Skeletal muscle satellite cell (primary cell): ENCODE measurements at regions not wholly inside any gene's neighbourhood (a gene's known extent, or its start where the extent isn't known, plus 50 kb on each side); places are given as distances from the start of the nearest gene placed in this dataset.

Source experiments
- H3K27me3 ChIP-seq: 2 replicates; pipeline ENCODE4 v1.7.0; 2013; ENCODE audit warnings: low read length; ENCODE audit not compliant: control insufficient read depth, insufficient read depth
- H3K36me3 ChIP-seq: 2 replicates; pipeline ENCODE4 v1.7.0; 2013; ENCODE audit warnings: mild to moderate bottlenecking, control low read depth, low read length; ENCODE audit not compliant: insufficient read depth
- H3K4me1 ChIP-seq: 2 replicates; pipeline ENCODE4 v1.7.0; 2013; ENCODE audit warnings: low read length; ENCODE audit not compliant: control insufficient read depth, insufficient read depth
- H3K4me2 ChIP-seq: 2 replicates; pipeline ENCODE4 v1.7.0; 2013; ENCODE audit warnings: mild to moderate bottlenecking, low read length
- H3K4me3 ChIP-seq: 2 replicates; pipeline ENCODE4 v1.7.0; 2013; ENCODE audit warnings: low read length
- H3K9ac ChIP-seq: 2 replicates; pipeline ENCODE4 v1.7.0; 2013; ENCODE audit warnings: mild to moderate bottlenecking, low read depth, low read length, moderate library complexity
- H3K9me3 ChIP-seq: replicated peaks from 2 replicates; pipeline ENCODE4 v1.7.0; 2013; ENCODE audit warnings: mild to moderate bottlenecking, control low read depth, low read length

DNA sequence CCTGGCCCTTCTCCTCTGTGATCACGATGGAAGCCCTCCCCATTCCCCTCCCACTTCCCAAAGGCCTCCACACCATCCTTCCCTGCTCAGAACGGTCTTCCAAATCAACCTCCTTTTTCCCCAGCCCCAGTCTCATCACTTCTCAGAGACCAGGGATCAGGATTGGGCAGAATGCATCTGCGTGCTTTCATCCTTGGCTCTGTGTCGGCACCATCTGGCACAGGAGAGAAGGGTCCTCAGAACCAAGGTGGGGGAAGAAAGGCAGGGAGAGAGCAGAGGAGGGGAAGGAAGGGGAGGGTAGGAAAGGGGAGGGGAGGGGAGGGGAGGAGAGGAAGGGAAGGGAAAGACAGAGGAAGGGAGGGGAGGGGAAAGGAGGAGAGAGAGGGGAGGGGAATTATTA is 52.4 kb upstream of the FICD start:
- H3K27me3 ChIP-seq = peaks cover 23% of the 10 kb centered on the region
- no peak overlapping the region for H3K4me3 ChIP-seq
- H3K4me2 ChIP-seq = no peak overlapping the region
- no peaks in the 10 kb centered on the region for H3K36me3 ChIP-seq
- H3K4me1 ChIP-seq = no peaks in the 10 kb centered on the region
- H3K9ac ChIP-seq = no peak overlapping the region
- no peaks in the 10 kb centered on the region for H3K9me3 ChIP-seq

DNA sequence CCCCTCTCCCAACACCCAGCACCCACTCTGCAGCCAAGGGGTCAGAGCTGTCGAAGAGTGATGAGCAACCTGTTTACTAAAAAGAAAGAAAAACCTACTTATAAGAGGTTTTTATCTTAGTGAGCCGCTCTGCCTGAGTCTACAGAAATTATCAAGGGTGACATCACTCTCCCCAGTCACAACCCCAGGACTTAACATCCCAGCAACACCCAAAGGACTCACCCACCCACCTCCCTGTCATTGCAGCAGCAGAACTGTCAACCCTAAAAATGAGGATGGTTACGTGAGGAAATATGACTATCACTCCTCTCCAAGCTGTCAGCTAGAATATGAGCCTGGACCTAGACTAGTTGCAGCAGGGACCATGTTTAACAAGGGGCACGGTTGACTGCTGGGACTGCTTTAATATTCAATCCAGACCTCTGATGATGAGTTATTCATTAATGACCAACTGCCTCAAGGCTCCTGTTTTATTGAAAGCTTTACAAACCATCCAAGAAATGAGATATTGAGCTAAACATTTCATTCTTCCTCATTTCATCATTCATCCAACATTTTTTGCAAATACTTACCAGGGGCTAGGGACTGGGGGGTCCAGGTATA is 53.9 kb upstream of the FICD start:
- no peak overlapping the region for H3K9ac ChIP-seq
- H3K27me3 ChIP-seq = peaks cover 23% of the 10 kb centered on the region
- no peak overlapping the region for H3K4me3 ChIP-seq
- no peaks in the 10 kb centered on the region for H3K36me3 ChIP-seq
- H3K4me1 ChIP-seq = no peaks in the 10 kb centered on the region
- H3K4me2 ChIP-seq = no peak overlapping the region
- no peaks in the 10 kb centered on the region for H3K9me3 ChIP-seq

DNA sequence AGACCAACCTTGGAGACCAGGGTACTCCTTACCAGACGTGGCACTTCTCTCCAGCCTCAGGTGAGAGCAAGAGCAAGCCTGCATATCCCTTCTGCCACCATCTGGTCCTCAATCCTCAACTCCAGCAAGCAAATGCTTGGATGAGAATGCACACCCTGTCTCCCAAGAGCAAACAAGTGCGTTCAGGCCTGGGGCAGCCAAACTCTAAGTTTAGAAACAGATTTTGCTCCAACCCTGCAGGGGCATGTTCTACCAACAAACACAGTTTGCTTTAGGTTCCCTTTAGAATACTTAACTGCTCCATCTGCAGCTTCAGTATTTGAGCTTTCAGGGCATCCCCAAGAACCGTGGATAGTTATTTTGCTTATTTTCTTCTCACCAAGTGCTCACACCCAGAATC is 55.9 kb upstream of the FICD start:
- Histone ChIP-seq H3K4me1 (no peaks in the 10 kb centered on the region), H3K4me2 (no peak overlapping the region), H3K36me3 (no peaks in the 10 kb centered on the region), H3K9ac (no peak overlapping the region), H3K9me3 (no peaks in the 10 kb centered on the region), H3K4me3 (no peak overlapping the region), H3K27me3 (peaks cover 18% of the 10 kb centered on the region)

DNA sequence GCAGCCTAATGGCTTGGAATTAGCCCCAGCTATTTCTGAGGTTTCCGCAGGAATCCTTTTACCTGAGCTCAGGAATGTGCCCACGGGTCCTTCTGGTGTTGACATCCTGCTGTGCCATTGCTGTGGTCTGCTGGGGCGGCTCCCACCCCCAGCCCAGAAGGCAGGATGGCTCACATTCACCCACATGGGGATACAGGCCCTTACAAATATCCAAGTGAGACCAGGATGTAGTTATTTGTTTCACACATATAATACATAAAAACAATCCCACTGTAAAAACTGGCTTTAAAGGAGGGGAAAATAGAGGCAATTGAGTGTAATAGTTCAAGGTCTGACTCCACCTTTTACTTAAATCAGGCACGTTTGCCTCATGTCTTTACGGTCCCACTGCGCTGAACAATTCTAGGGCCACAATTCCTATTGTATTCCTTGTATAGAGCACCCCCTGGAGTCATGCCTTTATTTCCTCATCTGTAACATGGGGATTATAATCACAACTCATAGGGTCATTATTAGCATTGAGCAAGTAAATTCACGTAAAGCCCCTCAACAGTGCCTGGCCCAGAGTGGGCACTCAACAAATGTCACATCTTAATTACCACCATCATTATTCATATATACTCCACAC is 57.2 kb upstream of the FICD start:
- Histone ChIP-seq H3K36me3 (no peaks in the 10 kb centered on the region), H3K4me1 (no peaks in the 10 kb centered on the region), H3K9me3 (no peaks in the 10 kb centered on the region), H3K4me2 (no peak overlapping the region), H3K9ac (no peak overlapping the region), H3K4me3 (no peak overlapping the region), H3K27me3 (peaks cover 17% of the 10 kb centered on the region)

DNA sequence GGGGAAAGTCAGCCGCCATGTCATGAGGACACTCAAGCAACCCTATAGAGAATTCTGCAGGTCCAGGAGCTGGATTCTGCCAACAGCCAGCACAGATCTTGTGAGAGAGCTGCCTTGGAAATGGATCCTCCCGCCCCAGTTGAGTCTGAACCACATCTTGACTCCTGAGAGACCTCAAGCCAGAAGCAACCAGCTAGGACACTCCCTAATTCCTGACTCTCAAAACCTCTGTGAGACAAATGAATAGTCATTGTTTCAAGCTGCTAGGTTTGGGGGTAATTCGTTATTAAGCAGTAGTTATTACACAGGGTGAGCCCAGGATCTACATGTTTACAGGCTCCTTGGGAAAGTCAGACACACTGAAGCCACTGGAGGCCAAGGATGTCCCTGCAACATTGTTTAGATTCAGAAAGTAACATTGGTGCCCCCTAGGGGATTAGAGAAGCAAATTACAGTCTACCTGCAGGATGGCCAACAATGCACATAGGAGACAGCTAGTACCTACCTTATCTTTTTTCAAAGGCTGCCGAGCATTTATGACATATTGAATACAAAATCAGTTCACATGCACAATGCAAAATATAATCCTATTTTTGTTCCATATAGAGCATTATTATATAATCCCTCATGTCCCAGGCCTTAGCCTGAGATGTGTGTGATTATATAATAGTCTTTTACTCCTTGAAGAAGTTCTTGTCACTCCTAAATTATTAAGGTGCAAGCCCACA is 57.9 kb upstream of the FICD start:
- H3K27me3 ChIP-seq = peaks cover 16% of the 10 kb centered on the region
- H3K36me3 ChIP-seq = no peaks in the 10 kb centered on the region
- no peak overlapping the region for H3K9ac ChIP-seq
- no peak overlapping the region for H3K4me3 ChIP-seq
- H3K4me1 ChIP-seq = no peaks in the 10 kb centered on the region
- H3K9me3 ChIP-seq = no peaks in the 10 kb centered on the region
- no peak overlapping the region for H3K4me2 ChIP-seq

DNA sequence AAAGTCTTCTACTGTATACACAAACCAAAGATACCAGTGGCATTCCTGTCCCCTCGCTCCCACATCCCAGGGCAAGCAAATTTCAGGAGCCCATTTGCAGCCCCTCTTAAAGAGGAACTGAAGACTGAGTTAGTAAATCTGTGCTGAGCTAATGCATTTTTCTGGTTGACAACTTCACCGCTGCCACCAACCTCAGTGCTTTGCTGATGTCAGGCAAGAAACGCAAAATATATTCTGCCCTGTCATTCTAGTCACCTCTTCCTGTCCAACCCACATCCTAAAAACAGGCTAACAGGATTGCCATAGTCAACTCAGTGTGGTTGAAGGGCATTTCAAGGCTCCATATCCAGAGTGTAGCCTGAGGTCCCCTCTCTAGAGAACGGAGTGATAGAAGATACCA is 59.4 kb upstream of the FICD start:
- Histone ChIP-seq H3K9ac (no peak overlapping the region), H3K4me3 (no peak overlapping the region), H3K9me3 (no peaks in the 10 kb centered on the region), H3K36me3 (no peaks in the 10 kb centered on the region), H3K4me2 (no peak overlapping the region), H3K27me3 (peaks cover 19% of the 10 kb centered on the region), H3K4me1 (no peaks in the 10 kb centered on the region)

DNA sequence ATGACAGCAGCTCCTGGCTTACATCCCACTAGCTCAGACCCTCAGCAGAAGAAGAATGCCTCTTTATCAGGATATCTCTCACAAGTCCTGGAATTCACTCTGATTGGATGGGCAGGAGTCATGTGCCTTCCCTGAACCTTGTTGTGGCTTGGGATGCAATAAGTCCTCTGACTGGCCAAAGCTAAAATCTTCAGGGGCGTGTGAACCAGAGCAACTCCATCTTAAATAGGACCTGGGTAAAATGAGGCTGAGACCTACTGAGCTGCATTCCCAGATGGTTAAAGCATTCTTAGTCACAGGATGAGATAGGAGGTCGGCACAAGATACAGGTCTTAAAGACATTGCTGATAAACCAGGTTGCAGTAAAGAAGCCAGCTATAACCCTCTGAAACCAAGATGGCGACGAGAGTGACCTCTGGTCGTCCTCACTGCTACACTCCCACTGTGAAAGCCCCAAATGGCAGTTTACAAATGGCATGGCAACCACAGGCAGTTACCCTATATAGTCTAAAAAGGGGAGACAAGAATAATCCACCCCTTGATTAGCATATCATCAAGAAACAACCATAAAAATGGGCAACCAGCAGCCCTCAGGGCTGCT is 60.4 kb upstream of the FICD start:
- H3K4me1 ChIP-seq = no peaks in the 10 kb centered on the region
- no peaks in the 10 kb centered on the region for H3K36me3 ChIP-seq
- H3K9ac ChIP-seq = no peak overlapping the region
- H3K4me3 ChIP-seq = no peak overlapping the region
- H3K9me3 ChIP-seq = no peaks in the 10 kb centered on the region
- H3K27me3 ChIP-seq = peaks cover 18% of the 10 kb centered on the region
- no peak overlapping the region for H3K4me2 ChIP-seq

DNA sequence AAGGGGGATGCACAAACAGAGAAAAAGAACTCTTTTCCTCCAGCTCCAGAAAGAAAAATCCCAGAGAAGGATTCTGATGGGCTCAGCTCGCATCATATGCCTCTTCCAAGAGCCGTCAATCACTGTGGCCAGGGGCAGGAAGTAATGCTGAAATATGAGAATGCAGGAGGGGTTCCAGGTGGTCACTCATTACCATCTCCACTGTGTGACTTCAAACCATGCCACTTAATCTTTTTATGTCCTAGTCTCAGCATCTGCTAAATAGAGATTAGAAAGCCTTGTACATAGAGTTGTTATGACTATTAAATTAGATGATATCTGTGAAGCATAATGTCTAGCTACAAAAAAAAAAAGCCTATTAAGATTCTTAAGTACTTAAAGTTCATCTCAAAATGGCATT is 65.6 kb upstream of the FICD start:
- peaks cover 14% of the 10 kb centered on the region for H3K4me1 ChIP-seq
- peaks cover 18% of the 10 kb centered on the region for H3K27me3 ChIP-seq
- H3K36me3 ChIP-seq = no peaks in the 10 kb centered on the region
- no peaks in the 10 kb centered on the region for H3K9me3 ChIP-seq
- no peak overlapping the region for H3K4me2 ChIP-seq
- H3K4me3 ChIP-seq = no peak overlapping the region
- H3K9ac ChIP-seq = no peak overlapping the region

DNA sequence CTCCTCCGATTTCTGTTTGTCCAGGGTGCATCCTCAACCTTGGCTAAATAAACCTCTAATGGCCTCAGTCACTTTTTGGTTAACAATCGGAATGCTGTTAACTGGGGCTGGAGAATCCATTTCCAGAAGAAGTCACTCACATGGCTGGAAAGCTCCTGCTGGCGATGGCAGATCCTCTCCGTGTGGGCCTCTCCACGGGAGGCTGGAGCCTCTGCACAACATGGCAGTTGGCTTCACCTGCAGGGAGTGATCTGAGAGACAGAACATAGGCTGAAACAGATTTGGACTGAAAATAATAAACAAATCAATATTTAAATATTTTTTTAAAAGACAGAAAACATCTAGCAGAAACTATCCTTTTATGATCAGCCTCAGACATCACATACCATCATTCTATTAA is 66.8 kb upstream of the FICD start:
- Histone ChIP-seq H3K27me3 (peaks cover 15% of the 10 kb centered on the region), H3K4me2 (no peak overlapping the region), H3K4me1 (peaks cover 14% of the 10 kb centered on the region), H3K4me3 (no peak overlapping the region), H3K9ac (no peak overlapping the region), H3K36me3 (no peaks in the 10 kb centered on the region), H3K9me3 (no peaks in the 10 kb centered on the region)

DNA sequence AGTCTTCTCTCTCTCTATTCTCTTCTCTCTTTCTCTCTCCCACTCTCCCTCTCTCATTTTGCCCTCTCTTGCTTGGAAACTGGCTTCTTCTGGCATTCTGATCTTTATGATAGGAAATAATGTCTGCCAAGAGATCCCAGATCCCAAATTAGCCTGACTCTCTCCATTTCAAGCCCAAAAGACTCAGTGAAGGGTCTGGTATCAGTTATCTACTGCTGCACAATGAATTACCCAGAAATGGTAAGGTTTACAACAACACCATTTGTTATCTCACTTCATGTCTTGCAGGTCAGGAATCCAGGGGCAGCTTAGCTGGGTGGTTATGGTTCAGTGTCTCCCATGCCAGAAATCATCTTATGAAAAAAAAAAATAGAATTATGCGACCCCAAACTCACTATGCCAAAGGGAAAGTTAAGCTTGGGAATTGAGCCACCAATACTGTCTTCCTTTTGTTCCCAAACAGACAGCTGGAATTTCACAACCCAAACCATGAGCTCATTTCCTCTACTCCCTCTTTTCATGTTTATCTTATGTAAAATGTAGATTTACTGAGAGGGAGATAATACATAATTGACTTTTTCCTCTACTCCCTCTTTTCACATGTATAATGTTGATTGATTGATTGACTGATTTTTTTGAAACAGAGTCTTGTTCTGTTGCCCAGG is 67.8 kb upstream of the FICD start:
- Histone ChIP-seq H3K4me1 (peaks cover 14% of the 10 kb centered on the region), H3K9me3 (no peaks in the 10 kb centered on the region), H3K27me3 (peaks cover 11% of the 10 kb centered on the region), H3K4me2 (peak overlapping the region; percentile 66), H3K4me3 (peak overlapping the region; percentile 12), H3K36me3 (no peaks in the 10 kb centered on the region), H3K9ac (peak overlapping the region; percentile 40)

DNA sequence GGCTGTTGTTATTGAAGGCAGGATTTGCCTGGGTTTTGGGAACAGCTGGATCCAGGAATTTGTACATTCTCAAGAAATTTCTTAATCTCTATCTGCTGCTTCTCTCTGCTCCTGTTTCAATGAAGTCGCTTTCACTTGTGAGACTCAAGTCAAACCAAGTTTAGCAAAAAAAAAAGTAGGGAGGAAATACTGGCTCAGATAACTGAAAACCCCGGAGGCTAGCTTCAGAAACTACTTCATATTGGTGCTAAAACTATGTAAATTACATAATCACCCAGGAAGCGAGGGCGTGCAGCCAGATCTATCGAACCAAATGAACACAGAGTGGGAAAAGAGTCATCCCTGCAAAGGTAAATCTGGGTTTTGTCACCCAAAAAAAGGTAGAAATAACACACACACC is 68.3 kb upstream of the FICD start:
- Histone ChIP-seq H3K36me3 (no peaks in the 10 kb centered on the region), H3K4me1 (peaks cover 14% of the 10 kb centered on the region), H3K27me3 (peaks cover 5% of the 10 kb centered on the region), H3K9me3 (no peaks in the 10 kb centered on the region), H3K4me3 (peak overlapping the region; percentile 12), H3K4me2 (peak overlapping the region; percentile 66), H3K9ac (peak overlapping the region; percentile 40)
